NCI-H1436 (cell line): ENCODE measurements at regions not wholly inside any gene's neighbourhood (a gene's known extent, or its start where the extent isn't known, plus 50 kb on each side); places are given as distances from the start of the nearest gene placed in this dataset.

Source experiments
- DNase-seq: peaks from one replicate; lab custom pipeline; 2025; lab: John Stamatoyannopoulos, UW

DNA sequence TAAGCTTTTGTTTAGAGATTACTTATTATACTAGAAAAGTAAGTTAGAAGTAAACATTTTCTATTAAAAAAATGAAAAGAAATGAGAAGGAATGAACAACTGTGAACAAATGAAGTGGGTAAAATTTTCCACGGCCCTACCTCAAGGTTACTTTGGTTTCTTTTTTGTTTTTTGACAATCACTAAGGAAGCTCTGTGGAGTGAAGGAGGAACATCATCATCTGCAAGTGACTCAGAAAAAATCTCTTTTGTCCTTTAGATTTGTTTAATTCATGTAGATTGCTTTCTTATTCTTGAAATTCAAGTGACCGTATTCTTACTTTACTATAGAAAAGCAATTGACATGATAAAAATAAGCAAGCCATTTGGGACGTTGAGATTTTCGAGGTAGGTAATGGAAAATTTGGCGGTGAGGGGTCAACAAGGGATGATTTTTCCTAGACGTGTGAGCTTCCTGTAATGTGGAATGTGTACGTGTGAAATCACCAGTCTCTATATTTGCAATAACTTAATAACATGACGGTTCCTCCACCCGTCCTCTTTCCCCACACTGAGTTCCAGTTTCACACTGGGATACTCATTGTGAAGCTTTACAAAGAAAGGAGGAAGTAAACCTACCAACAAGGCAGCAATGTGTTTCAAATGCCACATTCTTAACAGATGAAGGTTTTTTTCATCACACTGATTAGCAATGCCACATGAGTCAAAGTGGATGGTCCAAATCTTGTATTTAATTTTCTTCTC lies 62.3 kb upstream of the EGLN3 start:
- DNase-seq = no peak

GRCh38 chr14:34012369-34012768 lies 61.5 kb upstream of the EGLN3 start:
- no peak for DNase-seq

- no peak for DNase-seq
These were observed 59.1 kb upstream of the EGLN3 start for GRCh38 chr14:34009956-34010355.

DNA sequence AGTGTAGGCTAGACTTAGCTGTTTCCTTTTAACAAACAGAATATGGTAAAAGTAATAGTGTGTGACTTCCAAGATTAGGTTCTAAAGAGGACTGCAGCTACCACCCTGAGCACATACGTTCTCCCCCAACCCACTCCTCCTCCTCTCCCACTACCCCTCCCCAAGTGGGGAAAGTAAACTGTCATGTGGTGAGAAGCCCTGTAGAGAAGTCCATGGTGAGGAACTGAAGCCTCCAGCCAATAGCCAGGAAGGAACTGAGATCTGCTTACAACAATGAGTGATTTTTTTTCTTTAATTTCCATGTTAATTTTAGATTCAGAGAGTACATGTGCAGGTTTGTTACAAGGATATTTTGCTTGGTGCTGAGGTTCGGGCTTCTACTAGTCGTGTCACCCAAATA lies 57.0 kb upstream of the EGLN3 start:
- no peak for DNase-seq

- DNase-seq = no peak
These were observed 55.0 kb upstream of the EGLN3 start for GRCh38 chr14:34005901-34006300.

DNA sequence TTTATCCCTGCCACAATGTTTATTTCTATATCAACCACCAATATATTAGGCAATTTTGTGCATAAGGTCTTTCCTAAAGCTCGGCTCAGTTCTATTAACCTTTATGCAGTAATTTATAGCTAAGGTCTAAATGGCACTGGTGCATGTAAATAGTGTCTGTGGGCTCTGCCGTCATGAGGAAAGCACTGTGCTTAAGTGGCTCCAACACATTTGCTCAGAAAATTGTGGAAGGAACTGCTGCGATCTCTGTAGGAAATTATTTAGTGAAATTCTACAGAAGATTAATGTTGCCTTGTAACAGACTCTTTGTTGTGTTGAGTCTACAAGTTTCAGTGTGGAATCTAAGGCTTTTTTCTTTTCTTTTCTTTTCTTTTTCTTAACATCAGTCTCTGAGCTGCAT lies 54.0 kb upstream of the EGLN3 start:
- DNase-seq = no peak

GRCh38 chr14:34003691-34004090 lies 52.8 kb upstream of the EGLN3 start:
- no peak for DNase-seq

DNA sequence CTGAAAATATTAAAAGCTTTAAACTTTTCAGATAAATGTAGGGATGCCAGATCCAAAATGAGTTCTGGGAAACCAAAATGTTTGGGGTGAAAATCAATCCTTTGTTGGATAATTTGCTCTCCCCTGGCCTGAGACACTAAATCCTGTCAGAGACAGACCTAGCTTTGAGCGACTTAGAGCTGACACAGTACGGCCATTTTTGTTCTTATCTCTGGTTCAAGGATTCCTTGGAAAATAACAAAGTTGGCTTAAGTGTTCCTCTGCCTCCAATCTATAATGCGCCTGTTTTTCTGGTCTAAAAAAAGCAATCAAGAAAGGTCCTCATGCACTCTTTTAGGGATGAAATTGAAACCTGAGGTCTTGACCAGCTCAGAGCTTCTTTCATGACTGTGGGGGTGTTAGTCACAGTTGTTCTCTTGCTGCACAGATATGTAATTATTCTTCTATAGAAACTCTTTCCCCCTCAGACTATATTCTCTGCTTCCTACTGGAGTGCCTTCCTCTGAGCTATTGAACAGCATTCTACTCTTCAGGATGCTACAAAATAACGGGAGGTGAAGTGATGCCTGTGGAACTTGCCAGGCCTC lies 52.3 kb upstream of the EGLN3 start:
- DNase-seq = no peak
